Hindlimb muscle (tissue), 1 donor: ENCODE measurements at regions not wholly inside any gene's neighbourhood (a gene's known extent, or its start where the extent isn't known, plus 50 kb on each side); places are given as distances from the start of the nearest gene placed in this dataset.

Experiments
- DNase-seq: peaks from one replicate; pipeline ENCODE4 v3.0.0-alpha.2; 2013

DNA sequence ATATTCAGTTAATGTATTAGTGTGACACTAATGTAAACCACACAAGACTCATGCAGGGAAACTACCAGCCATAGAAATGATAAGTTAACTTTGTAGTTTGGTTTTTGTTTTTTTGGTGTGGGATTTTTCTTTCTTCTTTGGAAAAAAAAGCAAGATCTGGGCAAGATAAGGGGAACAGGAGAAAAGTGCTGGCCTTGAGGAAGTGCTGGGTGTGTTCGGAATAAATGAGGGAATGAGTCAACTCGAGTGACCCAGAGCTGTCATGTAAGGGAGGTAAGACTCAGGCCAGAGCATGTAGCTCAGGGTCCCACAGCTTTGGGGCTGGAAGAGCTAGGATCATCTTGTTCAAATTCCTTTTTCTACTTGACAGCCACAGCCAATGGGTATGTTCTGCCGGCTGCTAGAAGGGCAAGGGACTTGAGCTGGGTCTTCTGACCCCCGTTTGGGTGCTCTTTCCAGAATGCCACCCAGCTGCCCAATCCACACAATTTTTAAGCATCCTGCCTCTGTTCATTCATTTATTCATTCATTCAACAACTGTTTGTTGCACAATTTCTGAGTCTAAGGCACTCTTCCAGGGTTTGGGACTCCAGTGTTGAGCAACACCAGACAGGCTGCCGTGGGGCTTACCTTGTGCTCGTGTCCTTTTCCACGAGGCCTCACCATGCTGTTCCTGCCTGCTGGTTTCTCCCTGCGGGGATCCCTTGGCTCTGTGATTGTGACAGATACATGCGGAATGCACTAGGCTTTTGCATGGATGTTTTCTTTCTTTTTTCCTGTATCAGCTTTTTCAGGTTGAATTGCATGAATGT is 54.5 kb downstream of the CLDN34 start:
- no peak for DNase-seq

DNA sequence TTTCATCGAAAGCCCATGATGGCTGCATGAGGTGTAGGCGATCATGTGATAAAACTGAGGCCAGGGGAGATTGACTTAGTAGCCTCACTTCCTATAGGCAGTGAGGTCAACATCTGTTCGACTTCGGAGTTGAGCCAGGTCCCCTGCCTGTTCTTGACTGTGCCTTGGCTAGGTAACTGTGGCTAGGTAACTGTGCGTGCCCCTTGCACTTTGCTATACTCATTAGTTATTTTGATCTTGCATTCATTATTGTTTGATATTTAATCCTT is 55.0 kb downstream of the CLDN34 start:
- DNase-seq, result no peak

DNA sequence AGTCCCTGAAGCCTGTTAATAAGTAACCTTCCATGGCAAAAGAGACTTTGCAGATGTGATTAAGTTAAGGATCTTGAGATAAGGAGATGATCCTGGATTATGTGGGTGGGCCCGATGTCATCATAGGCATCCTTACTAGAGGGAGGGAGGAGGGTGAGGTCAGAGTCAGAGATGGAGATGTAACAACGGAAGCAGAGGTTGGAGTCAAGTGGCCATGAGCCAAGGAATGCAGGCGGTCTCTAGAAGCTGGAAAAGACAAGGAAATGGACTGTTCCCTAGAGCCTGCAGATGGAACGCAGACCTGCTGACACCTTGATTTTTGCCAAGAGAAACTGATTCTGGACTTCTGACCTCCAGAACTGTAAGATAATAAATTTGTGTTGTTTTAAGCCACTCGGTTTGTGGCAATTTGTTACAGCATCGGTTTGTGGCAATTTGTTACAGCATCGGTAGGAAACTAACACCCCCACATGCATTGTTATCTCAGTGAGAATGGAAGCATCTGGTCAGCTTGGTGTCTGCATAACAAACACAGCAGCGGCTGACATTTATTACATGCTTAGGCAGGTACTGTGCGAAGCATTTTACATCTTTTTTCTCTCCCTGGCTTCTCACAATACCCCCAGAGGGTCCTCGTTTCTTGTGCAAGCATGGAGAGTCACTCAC is 55.6 kb downstream of the CLDN34 start:
- DNase-seq, result no peak

DNA sequence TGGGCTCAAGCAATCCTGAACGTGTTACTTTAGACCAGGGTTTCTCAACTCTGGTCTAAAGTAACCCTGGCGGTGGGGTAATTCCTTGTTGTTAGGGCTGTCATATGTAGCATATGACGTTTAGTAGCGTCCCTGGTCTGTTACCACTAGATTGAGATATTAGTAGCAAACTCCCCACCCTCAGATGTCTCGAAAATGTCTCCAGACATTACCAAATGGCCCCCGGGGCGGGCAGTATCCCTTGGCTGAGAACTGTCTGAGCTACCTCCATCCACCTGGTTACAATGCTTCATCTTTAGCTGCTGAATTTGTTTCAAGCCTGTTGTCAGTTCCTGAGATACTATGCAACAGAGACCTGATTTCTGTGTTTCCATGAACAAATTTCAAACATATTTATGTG is 56.7 kb downstream of the CLDN34 start:
- DNase-seq, result no peak

DNA sequence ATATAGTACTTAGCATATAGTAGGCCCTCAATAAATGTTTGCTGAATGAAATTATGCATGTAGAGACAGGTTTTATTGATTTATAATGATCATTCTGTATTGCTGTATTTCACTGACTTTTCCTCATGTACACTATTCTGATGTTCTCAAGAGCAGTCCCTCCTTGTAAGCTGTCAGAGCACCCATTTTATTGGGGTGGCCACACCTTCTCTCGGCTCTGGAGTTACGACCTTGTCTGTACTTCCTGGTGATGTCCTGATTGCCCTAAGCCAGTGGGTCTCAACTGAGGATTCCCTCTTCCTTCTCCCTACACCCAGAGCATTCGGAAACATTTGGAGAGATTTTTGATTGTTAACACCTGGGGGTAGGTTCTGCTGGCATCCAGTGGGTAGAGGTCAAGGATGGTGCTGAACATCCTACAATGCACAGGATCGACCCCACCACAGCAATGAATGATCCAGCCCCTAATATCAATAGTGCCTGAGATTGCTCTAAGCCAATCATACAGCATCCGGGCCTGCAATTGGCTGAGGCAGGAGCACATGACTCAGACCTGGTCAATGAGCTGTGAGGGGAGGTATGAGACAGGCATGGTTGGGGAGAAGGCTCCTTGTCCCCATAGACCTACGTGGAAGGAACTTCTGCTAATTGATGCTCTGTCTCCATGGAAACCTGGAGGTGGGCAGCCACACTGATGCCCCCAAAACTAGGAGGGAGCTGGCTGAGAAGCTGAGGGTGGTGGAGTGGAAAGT is 58.8 kb downstream of the CLDN34 start:
- DNase-seq, result no peak

DNA sequence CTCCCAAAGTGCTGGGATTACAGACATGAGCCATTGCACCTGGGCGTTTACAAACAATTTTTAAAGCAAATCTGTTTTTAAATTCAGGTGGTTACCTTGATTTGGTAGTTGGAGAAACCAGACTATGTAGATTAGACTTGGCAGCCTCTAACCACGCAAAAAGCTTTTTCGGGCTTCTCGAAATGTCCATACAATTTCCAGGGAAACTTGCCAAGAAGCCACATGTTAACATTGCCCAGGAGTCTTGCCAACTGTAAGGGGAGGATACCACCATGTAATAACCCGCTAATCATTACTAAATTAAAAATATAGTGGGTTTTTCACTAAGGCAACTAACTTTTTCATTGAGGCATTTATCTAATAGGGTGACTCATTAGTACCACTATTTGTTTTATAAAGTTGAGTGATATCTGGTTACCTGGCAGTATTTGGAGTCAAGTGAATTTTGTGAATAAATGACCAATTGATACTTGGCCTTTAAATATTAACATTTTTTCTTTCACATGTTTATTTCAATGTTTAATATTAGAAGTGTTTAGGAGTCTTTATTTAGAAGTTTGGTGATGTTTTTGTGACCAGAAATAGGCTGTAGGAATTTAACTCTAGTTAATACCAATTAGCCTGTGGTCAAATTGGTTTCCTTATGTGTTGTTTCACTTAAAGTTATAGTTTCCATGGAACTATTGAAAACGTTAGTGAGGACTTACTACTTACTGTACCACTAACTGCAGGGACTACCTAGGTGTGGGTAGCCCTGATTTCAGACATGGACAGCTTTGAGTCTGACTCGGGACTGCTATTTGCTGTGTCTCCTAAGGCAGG is 61.3 kb downstream of the CLDN34 start:
- no peak for DNase-seq

DNA sequence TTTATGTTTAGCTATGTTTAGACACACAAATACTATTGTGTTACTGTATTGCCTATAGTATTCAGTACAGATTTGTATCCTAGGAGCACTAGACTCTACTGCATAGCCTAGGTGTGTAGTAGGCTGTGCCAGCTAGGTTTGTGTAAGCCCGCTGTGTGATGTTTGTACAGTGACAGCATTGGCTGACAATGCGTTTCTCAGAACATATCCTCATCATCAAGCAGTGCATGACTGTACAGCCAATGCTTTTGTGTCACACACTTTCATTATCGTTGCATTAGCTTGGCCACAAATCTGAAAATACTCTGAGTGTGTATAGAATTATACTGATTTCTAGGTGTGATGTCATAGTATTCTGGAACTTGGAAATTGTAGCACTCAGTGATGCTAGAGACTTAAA is 63.4 kb downstream of the CLDN34 start:
- no peak for DNase-seq

DNA sequence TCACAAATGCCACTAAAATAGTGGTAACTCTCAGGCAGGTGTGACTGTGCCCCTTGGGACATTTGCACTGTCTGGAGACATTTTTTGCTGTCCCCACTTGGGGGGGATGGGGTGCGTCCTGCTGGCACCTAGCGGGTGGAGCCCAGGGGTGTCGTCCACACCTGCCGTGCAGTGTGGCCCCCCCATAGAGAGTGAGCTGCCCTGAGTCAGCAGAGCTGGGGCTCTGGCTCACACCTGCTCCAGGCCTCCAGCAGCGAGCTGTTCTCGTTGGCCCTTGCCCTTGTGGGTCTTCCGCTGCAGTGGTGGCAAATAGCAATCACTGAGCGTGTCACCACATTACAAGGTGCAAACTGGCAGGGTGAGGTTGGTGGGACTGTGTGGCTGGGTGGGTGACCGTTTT is 64.6 kb downstream of the CLDN34 start:
- no peak for DNase-seq

DNA sequence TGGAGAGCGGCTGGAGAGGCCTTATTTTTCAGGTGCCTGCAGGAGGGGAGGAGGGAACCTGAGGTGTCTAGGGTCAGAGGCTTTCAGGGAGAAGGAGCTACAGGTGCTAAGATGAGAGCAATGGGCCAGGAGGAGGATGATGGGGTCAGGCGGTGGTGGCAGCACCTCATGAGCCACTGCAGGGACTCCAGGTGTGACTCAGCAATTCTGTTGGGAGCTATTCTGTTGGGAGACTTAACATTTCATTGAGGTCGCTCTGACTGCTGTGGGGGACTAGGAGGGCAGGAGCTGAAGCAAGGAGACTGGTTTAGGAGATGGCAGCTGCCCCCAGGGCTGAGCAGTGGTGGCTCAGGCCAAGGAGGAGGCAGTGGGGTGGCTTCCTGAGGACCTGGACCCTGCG is 65.0 kb downstream of the CLDN34 start:
- no peak for DNase-seq

DNA sequence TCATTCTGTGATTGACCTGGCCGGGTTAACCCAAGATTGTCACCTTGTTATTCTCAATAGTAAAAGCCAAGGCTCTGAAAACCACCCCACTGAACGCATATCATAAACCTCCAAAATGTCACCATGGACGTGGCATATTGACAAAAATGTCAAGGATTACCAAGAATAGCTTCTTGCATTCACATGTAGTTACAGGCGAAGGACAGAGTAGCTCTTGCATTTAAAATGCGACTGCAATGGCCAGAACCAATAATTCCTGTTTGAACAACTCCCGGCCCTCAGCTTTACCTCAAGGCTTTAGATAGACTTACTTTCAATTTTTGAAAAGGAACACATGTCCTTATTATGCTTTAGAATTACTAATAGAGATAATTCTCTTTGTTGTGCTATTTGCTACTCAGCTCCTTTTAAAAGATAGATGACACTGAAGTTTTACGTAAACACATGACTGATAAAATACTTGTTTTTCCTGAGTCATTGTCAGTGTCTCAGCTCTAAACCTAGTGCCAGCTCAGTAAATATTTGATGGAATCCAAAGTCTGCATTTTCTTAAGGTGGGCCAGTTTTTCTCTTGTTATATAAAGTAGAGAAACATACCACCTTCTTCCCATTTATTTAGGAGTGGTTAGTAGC is 66.3 kb downstream of the CLDN34 start:
- DNase-seq, result no peak

DNA sequence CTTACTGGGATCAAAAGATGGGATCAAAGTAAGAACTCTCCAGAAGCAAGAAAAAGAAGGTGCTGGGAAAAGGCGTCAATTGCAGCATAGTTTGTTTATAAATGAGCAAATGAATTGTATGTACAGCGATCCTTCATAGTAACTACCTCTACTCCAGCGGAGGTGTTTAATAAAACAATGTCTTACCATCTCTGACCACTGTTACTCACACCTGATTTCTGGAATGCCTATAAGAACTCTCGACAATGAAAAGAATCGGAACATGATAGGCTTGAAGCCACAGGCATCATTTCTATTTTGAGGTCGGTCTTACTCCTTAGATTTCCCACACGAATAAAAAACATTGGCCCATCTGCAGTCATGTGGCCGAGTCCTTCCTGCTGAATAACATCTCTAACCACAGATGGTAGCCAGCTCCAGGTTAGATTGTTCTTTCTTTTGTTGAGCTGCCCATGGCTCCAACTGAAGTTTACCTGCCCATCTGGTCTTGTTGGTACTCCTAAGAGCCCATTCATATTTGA is 67.6 kb downstream of the CLDN34 start:
- no peak for DNase-seq

DNA sequence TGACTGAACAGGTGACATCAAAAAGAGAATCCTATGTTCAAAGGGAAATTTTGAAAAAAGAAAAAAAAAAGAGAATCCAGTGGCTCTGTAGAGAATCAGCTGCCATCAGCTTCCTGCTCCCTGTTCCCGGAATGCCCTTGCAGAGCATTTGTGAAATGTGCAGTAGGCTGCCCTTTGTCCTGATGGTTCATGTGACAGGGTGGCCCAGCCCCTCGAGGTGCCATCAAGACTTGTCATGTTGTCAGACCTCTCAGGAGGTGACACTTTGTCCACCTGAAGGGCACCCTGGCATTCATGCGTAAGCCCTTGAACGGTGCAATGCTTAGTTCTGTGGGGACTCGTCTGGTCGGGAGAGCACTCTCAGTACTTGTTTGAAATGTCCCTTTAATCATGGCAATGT is 71.4 kb downstream of the CLDN34 start:
- DNase-seq, result no peak

DNA sequence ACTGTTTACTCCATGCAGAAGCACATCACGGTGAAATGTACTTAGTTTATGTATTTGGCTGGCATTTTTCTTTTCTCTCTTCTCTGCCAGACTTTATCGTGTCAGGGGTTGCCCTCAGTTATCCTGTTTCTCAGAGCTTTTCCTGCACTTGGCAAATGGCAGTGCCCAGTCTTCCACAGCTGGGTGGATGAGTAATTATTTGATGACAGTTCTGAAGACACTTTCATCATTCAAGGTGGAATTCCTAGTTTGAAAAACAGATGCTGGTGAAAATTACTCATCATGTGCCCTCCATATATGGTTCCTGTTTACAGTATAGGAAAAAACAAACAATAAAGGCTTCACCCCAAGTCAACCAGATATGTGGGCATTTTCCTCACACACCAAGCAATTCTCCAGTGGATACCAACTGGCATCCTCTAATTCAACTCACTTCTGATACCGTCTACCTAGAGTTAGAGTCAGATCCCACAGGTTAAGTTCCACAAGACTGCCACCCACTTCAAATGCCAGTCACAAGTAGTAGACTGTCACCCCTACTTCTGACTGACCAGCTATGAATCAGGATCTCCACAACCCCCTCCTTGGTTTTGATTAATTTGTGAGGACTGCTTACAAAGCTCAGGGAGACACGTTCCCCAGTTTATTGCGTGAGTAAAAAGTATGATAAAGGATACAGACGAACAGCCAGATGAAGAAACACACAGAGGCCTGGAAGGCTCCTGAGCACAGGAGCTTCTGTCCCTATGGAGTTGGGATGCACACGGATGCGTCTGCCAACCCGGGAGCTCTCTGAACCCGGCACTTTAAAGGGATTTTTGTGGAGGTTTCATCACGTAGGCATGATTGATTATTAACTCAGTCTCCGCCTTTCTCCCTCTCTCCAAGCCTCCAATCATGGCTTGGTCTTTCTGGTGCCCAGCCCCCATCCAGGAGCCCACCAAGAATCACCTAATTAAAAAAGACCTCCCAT is 72.9 kb downstream of the CLDN34 start:
- no peak for DNase-seq

DNA sequence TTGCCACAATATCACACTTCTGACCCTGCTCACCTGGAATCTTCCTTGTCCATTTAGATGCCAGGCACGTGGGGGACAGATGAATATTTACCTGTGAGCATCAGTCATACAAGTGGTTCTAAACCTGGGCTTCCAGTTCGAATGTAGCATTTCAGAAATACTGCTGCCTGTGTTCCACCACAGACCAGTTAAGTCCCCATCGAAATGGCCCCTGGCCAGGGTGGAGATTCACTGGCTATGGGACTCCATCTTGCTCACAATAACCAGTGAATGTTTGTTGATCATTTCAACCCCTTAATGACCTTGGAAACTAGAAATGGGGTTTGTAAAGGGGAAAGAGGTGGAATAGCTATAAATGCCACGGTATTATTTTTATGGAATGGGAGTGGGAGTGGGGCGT is 73.8 kb downstream of the CLDN34 start:
- DNase-seq, result no peak

DNA sequence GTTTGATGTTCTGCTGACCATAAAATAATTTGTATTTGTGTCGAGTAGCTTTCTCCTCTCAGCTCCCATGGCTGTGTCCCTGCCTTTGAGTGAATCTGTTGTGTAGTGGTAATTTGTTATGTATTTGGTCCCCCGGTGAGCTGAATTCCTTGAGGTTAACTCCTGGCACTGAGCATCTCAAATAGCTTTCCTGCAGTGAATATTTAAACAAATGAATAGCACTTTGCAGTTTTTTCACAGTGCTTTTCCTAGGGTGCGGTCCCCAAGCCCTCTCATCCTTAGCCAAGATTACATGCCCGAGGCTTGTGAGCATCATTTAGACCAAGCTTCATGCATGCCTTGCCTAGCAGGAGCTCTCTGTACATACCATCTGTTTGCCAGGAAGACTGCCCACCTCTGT is 74.2 kb downstream of the CLDN34 start:
- no peak for DNase-seq

DNA sequence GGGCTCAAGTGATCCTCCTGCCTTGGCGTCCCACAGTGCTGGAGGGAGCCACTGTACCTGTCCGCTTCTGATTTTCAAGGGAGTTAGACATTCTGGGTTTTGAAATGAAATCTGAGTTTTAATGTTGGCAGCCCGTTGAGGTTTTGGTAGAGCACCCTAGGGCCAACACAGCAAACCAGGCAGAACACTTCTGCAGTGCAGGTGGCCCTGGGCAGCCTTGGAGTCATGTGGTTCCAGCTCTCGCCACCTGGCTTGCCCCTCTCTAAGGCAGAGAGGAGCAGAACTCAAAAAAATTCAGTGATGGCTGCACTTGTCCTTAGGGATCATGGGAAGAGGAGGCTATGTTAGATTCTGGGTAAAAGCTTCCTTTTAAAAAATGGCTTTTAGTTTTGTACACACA is 74.9 kb downstream of the CLDN34 start:
- DNase-seq, result no peak

DNA sequence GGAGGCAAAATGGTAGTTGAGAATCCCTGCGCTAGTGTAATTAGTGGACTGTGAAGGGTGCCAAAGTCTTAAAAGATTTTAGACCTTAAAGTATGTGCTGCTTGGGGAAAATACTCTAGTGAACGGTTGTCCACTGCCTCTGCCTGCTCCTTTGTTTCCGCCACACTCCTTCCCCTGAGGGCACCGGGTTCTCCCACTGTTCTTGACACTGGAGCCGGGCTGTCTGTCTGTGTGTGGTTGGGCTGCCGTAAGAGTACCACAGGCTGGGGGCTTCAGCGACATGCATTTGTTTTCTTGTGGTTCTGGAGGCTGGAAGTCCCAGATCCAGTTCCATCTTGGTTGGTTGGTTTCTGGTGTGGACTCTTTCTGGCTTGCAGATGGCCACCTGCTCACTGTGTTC is 76.2 kb downstream of the CLDN34 start:
- DNase-seq, result no peak

DNA sequence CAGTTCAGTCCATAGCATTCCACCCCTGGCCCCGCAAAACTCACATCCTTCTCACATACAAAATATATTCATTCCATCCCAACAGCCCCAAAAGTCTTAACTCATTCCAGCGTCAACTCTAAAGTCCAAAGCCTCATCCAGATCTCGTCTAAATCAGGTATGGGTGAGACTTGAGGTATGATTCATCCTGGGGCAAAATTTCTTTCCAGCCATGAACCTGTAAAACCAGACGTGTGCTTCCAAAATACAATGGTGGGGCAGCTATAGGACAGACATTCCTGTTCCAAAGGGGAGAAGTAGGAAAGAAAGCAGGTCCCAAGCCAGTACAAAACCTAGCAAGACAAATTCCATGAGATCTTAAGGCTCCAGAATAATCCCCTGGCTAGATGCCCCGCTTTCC is 76.9 kb downstream of the CLDN34 start:
- no peak for DNase-seq

DNA sequence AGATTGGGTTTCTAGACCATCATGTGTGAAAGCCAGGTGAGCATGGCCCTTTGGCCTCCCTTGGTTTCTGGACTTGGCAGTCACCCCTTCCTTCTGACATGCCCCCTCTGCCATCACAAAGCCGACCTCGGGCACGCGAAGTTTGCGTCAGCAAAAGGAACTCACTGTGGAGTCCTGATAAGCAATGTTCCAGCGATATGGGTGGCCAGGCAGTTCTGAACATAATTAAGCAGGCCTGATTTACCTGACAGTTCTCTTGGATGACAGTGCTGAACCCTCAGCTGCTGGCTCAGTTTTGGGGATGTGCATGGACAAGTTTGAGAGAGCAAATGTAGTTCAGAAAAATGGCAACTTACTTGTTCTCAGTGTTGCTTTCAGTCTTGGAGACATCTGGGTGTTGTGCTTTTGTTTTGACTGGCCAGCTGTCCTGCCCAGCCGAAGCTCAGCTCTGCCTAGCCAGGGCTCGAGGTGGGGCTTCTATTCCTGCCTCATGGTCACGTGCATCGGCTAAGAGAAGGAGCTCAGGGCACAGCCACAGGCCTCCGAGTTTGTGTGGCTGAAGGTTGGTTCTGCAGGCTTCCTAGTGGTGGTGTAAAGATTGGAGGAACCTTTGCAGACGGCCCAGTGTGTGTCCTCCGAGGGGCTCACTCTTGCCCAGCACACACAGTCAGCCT is 78.3 kb downstream of the CLDN34 start:
- DNase-seq, result no peak

DNA sequence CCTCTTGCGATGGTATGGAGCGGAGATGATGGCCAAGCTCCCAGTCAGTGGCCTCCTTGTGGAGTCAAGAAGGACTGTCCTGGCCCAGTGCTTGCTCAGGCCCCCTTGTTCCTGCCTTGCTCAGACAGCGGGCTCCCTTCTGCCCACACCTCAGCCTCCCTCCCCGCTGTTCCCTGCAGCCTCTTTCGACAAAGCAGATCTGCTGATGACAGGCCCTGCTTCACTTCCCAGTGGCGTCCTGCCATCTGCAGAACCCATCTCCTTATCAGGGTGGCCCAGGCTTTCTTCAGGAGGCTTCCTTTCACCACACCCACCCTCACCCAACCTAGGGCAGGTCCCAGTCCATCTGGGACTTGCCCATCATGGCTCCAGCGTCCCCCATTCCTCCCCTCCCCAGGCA is 80.0 kb downstream of the CLDN34 start:
- no peak for DNase-seq

DNA sequence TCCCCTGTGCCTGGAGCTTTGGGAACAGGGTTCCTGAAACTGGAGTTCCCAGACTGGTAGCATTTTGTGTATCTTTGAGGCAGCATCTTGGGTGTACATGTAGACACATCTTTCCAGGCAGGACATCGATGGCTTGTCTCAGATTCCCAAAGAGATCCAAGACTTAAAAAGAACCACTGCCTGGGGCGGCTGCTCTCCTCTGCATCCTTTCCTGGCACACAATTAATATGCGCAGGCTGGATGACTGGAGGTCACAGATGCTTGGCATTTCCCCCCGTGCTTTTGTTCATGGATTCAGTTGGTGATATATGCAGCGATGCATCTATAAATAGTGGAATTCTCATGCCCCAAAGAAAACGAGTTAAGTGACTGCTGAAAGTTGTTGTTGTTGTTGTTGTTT is 80.5 kb downstream of the CLDN34 start:
- DNase-seq, result no peak
